HEK293T (cell line): ENCODE measurements at regions not wholly inside any gene's neighbourhood (a gene's known extent, or its start where the extent isn't known, plus 50 kb on each side); places are given as distances from the start of the nearest gene placed in this dataset.

Source experiments
- CTCF ChIA-PET: fragments of 350-600 bp; formaldehyde crosslinking; extraction: SDS; loops from one replicate; lab custom pipeline; 2021; ENCODE audit warnings: antibody characterized with exemption, inconsistent platforms; lab: Yijun Ruan, JAX
- POLR2A ChIA-PET: fragments of 350-600 bp; formaldehyde crosslinking; extraction: SDS; loops from one replicate; lab custom pipeline; 2020; ENCODE audit warnings: antibody characterized with exemption, inconsistent platforms; lab: Yijun Ruan, JAX
- DNase-seq: peaks from one replicate; pipeline ENCODE4 v3.0.0; 2012; ENCODE audit warnings: mixed read lengths; ENCODE audit errors: extremely low spot score
- ARNT ChIP-seq: fragments of 450-650 bp; IDR thresholded peaks from 2 replicates; pipeline ENCODE4 v1.6.1; 2017; ENCODE audit warnings: mild to moderate bottlenecking
- BHLHE40 ChIP-seq: fragments of 450-650 bp; IDR thresholded peaks from 2 replicates; pipeline ENCODE4 v1.6.1; 2016; ENCODE audit warnings: mild to moderate bottlenecking, moderate library complexity, borderline replicate concordance
- CTBP1 ChIP-seq: fragments of 450-650 bp; IDR thresholded peaks from 2 replicates; pipeline ENCODE4 v1.6.1; 2016; ENCODE audit warnings: borderline replicate concordance
- ELF4 ChIP-seq: fragments of 450-650 bp; IDR thresholded peaks from 2 replicates; pipeline ENCODE4 v1.6.1; 2017; ENCODE audit warnings: antibody characterized with exemption
- FOXA1 ChIP-seq: fragments of 450-650 bp; IDR thresholded peaks from 2 replicates; pipeline ENCODE4 v1.6.1; 2016; ENCODE audit warnings: mild to moderate bottlenecking
- FOXK2 ChIP-seq: fragments of 450-650 bp; IDR thresholded peaks from 2 replicates; pipeline ENCODE4 v1.6.1; 2016; ENCODE audit warnings: mild to moderate bottlenecking
- FOXM1 ChIP-seq: fragments of 450-650 bp; IDR thresholded peaks from 2 replicates; pipeline ENCODE4 v1.6.1; 2017; ENCODE audit warnings: mild to moderate bottlenecking, borderline replicate concordance
- HDGF ChIP-seq: fragments of 450-650 bp; IDR thresholded peaks from 2 replicates; pipeline ENCODE4 v1.6.1; 2017; ENCODE audit warnings: antibody characterized with exemption, borderline replicate concordance
- L3MBTL2 ChIP-seq: fragments of 450-650 bp; conservative IDR thresholded peaks from 2 replicates; pipeline ENCODE4 v1.6.1; 2016; ENCODE audit warnings: mild to moderate bottlenecking
- LEF1 ChIP-seq: fragments of 450-650 bp; IDR thresholded peaks from 2 replicates; pipeline ENCODE4 v1.6.1; 2017; ENCODE audit warnings: mild to moderate bottlenecking, borderline replicate concordance
- NFRKB ChIP-seq: fragments of 450-650 bp; IDR thresholded peaks from 2 replicates; pipeline ENCODE4 v1.6.1; 2016; ENCODE audit warnings: mild to moderate bottlenecking, moderate library complexity
- PKNOX1 ChIP-seq: fragments of 450-650 bp; IDR thresholded peaks from 2 replicates; pipeline ENCODE4 v1.6.1; 2016
- SP1 ChIP-seq: fragments of 450-650 bp; IDR thresholded peaks from 2 replicates; pipeline ENCODE4 v1.6.1; 2017
- SUZ12 ChIP-seq: fragments of 450-650 bp; IDR thresholded peaks from 2 replicates; pipeline ENCODE4 v1.6.1; 2016; ENCODE audit warnings: mild to moderate bottlenecking
- TARDBP ChIP-seq: fragments of 450-650 bp; IDR thresholded peaks from 2 replicates; pipeline ENCODE4 v1.6.1; 2016
- ZNF384 ChIP-seq: fragments of 450-650 bp; IDR thresholded peaks from 2 replicates; pipeline ENCODE4 v1.6.1; 2016

- CTCF ChIA-PET: no interaction called here
- DNase-seq: no peak
- POLR2A ChIA-PET: no interaction called here
- TF ChIP-seq FOXA1: no peak
- no peak for TF ChIP-seq FOXM1
- TF ChIP-seq L3MBTL2: no peak
Measured at GRCh38 chr2:18684206-18685038, 95.1 kb upstream of the NT5C1B start.

- ChIA-PET POLR2A (no interaction called here), CTCF (no interaction called here)
- TF ChIP-seq FOXK2 (no peak), SUZ12 (no peak)
- no peak for DNase-seq
Measured at GRCh38 chr2:18682681-18683080, 93.3 kb upstream of the NT5C1B start.

GRCh38 chr2:18677280-18677679, 87.9 kb upstream of the NT5C1B start:
- no peak for DNase-seq
- CTCF ChIA-PET: no interaction called here
- POLR2A ChIA-PET: no interaction called here
- TF ChIP-seq FOXK2 (no peak), L3MBTL2 (no peak), ZNF384 (no peak), PKNOX1 (no peak), SUZ12 (no peak), TARDBP (no peak), CTBP1 (no peak), HDGF (no peak), ELF4 (no peak), ARNT (no peak), BHLHE40 (no peak), NFRKB (no peak), LEF1 (no peak), FOXM1 (no peak)

- TF ChIP-seq FOXM1: no peak
- TF ChIP-seq CTBP1: no peak
- TF ChIP-seq FOXA1: no peak
- TF ChIP-seq SUZ12: no peak
- TF ChIP-seq ELF4: no peak
- no peak for TF ChIP-seq ZNF384
- TF ChIP-seq NFRKB: no peak
- TF ChIP-seq HDGF: no peak
- TF ChIP-seq FOXK2: no peak
- no peak for TF ChIP-seq L3MBTL2
- no peak for TF ChIP-seq ARNT
- no peak for TF ChIP-seq TARDBP
- no peak for TF ChIP-seq SP1
- no peak for TF ChIP-seq PKNOX1
- no peak for TF ChIP-seq BHLHE40
- TF ChIP-seq LEF1: no peak
- CTCF ChIA-PET: no interaction called here
Measured at GRCh38 chr2:18674309-18674708, 84.9 kb upstream of the NT5C1B start.

GRCh38 chr2:18671363-18671762, 82.0 kb upstream of the NT5C1B start:
- TF ChIP-seq ARNT (no peak), SP1 (no peak), LEF1 (no peak), L3MBTL2 (no peak), SUZ12 (no peak), TARDBP (no peak), ELF4 (no peak), NFRKB (no peak), ZNF384 (no peak), CTBP1 (no peak)
- DNase-seq: no peak
- ChIA-PET POLR2A (no interaction called here), CTCF (no interaction called here)

More at GRCh38 chr2:18674309-18674708, 84.9 kb upstream of the NT5C1B start:
- DNase-seq: no peak
- POLR2A ChIA-PET: no interaction called here

GRCh38 chr2:18668221-18668620, 78.9 kb upstream of the NT5C1B start:
- no peak for TF ChIP-seq TARDBP
- no peak for TF ChIP-seq SUZ12
- TF ChIP-seq SP1: no peak
- TF ChIP-seq ZNF384: no peak
- TF ChIP-seq FOXM1: no peak
- no peak for TF ChIP-seq NFRKB
- TF ChIP-seq HDGF: no peak
- no peak for TF ChIP-seq PKNOX1
- no peak for TF ChIP-seq FOXA1
- ChIA-PET POLR2A (no interaction called here), CTCF (no interaction called here)
- DNase-seq: no peak

GRCh38 chr2:18664421-18664820, 75.1 kb upstream of the NT5C1B start:
- ChIA-PET POLR2A (no interaction called here), CTCF (no interaction called here)
- no peak for TF ChIP-seq SUZ12
- TF ChIP-seq NFRKB: no peak
- TF ChIP-seq L3MBTL2: no peak
- TF ChIP-seq CTBP1: no peak
- TF ChIP-seq HDGF: no peak
- no peak for TF ChIP-seq ARNT
- TF ChIP-seq TARDBP: no peak
- no peak for TF ChIP-seq LEF1
- TF ChIP-seq SP1: no peak
- no peak for TF ChIP-seq FOXK2
- no peak for TF ChIP-seq ELF4
- TF ChIP-seq PKNOX1: no peak
- TF ChIP-seq FOXM1: no peak
- no peak for TF ChIP-seq BHLHE40
- TF ChIP-seq ZNF384: no peak
- TF ChIP-seq FOXA1: no peak
- DNase-seq: no peak
